GM19372 (cell line): ENCODE measurements at regions not wholly inside any gene's neighbourhood (a gene's known extent, or its start where the extent isn't known, plus 50 kb on each side); places are given as distances from the start of the nearest gene placed in this dataset.

Experiments
- ATAC-seq: cut with Tn5 transposase; IDR thresholded peaks from one replicate; pipeline ENCODE4 v1.9.1; 2021; ENCODE audit warnings: mild to moderate bottlenecking, low read depth, moderate library complexity; ENCODE audit not compliant: unreplicated experiment

DNA sequence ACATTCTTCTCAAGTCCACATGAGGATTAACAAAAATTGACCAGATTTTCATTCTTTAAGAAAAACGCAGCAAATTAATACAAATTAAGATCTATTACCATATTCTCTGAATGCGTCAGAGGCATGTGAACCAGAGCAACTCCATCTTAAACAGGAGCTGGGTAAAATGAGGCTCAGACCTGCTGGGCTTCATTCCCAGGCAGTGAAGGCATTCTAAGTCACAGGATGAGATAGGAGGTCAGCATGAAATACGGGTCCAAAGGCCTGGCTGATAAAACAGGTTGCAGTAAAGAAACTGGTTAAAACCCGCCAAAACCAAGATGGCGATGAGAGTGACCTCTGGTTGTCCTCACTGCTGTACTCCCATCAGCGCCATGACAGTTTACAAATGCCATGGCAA, 217.6 kb downstream of the RDH14 start:
- ATAC-seq, result no peak

- ATAC-seq, result no peak
Observed at GRCh38 chr2:18339326-18339725, 221.1 kb downstream of the RDH14 start.

DNA sequence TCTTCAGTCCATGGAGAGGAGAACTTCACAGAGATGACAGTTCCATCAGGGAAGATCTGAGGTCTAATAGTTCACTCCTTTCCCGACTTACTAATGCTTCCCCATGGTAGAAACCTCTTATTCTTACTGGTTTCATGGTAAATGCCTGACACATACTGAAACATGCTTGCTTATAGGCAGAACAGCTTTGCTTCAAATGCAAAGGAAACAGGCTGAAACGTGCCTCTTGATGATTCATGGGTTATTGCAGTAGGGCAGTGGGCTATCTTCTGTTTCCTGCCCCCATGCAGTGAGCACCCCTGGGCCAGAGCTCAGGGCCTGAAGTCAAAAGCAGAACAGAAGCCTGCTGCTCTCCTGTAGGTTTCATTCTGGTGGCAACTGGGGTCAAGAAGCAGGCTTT, 223.5 kb downstream of the RDH14 start:
- ATAC-seq, result no peak

DNA sequence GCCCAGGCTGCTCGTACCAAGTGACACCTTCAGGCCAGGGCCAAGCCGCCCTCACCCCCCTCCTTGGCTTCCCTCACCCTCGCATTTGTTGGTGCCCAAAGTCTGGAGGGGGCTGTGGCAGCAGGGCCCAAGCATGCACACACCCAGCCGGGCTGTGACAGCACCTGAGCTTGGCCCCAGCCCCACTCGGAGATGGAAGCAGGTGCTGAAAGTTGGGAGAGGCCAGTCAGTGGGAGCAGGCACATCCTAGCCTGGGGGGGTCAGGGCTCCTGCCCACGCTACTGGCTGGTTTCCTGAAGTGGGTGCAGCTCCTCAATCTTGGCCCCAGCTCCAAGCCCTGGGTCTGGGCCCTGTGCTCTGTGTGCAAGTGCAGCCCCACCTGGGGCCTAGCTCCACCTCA, 228.0 kb downstream of the RDH14 start:
- no peak for ATAC-seq

- ATAC-seq, result no peak
Observed at GRCh38 chr2:18325118-18325517, 235.3 kb downstream of the RDH14 start.

GRCh38 chr2:18319987-18320386, 240.5 kb downstream of the RDH14 start:
- no peak for ATAC-seq

GRCh38 chr2:18317017-18317416, 243.4 kb downstream of the RDH14 start:
- ATAC-seq, result no peak

DNA sequence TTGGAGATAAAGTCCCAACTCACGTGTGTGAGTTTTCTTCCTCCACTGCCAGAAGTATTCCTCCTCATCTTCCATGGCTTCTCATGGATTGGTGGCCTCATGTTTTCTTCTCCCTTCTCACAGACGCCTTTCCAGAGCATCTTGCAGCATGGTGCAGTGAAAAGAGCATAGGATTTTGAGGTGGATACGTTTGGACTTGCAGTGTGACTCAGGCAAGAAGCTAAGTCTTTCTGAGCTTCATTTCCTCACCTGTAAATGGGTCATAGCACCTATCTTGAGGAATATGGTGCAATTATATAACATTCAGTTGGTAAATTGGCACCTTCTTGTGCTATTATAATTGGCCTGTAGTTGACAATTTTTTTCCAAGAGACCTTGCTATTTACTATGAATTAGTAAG, 247.6 kb downstream of the RDH14 start:
- no peak for ATAC-seq

DNA sequence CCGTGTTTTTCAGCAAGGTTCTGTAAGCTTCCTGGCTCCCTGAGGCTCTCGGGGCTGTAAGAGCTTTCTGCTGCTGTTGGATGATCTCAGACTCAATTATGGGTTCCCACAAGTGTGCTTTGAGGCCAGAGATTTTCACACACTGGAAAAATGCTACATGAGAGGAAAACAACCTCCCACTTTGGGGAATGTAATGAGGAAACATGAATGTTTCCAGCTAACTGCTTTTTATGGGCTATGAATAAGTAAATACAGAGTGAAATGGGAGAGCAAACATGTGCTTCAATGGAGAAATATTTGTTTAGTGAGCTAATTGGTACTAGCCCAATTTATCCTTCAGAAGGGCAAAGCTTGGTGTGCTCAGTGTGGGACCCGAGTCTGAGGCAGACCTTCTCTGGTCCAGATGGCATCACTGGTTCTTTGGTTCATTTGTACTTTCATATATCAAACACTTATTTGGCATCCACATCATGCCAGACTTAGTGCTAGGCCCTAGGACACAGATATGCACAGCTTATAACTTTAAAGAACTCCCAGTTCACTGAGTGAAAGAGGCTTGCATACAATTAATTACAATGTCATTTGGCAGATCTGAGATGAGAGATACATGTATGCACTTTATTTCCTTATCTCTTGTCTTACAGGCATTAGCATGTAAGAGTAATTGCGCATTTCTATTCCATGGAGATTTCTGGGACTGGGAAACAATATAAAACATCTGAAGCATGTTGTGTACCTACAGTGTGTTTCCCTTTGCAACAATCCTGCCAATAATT, 248.8 kb downstream of the RDH14 start:
- ATAC-seq, result no peak

DNA sequence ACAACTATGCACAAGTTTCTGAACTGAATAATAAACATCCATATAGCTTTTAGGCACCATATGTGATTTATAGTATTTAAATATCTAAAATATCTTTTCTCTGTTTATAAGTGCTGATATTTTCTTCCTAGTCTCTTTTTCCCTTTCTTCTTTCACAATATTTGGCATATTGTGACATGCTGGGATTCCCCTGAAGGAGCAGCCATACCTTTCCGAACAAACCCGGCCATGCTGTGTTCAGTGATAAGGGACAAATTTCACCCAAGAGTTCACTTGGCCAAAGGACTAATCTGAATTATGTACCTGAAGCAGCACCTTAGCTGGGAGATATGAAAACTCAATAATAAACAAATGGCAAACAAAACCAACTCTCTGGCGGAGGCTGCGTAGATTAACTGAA, 250.8 kb downstream of the RDH14 start:
- no peak for ATAC-seq

GRCh38 chr2:18309188-18309587, 251.3 kb downstream of the RDH14 start:
- ATAC-seq, result no peak

GRCh38 chr2:18304849-18305248, 255.6 kb downstream of the RDH14 start:
- ATAC-seq, result no peak

DNA sequence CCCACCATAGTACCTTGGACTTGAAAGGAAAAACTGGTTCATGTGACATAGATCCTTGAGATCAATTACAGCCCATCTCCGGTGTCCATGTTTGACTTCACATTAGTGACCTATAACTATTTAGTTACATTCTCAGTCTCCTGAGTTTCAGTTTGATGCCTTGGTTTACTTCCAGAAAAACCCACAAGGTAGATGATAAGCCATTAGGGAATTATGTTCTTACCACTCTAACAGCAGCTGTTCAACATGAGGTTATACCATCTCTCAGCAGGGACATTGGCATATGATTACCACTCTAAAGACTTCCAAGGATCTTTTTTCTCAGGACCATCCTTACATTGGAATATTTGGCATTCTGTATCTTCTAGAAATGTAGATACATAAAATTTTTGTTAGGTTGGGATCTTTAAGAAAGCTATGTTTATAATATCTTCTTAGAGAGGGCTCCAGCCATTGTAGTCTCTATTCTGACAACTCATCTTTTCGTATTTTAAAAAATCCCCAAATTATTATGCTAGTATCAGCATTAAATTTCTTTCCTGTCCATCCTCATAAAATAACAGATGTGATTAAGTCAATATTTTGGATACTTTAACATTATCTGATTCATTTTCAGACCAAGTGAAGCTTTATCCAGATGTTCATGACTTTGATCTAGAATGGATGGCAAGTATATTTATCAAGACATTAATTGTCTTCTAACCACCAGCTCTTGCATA, 258.9 kb downstream of the RDH14 start:
- no peak for ATAC-seq

- no peak for ATAC-seq
Observed at GRCh38 chr2:18299423-18300212, 260.8 kb downstream of the RDH14 start.

DNA sequence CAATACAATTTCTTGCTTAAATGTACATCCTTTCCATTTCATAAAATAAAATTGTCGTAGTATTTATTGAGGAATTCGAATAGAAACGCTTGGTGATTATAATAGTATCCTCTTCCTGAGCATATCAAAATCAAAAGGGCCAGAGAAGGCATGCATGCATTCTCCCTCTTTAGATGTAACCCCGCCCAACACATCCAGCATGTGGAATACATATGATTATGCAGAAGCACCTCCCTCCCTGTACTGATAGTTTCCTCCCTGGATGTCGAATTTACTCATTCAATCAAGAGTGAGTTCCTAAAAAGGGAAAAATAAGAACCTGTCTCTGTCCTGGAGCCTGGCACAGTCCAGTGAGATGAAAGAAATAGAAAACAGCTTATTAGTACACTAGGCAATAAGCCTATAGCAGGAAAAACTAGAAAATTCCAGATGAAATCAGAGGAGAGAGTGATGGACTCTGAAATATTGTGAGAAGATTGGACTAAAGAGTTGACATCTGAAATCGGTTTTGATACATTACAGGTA, 262.9 kb downstream of the RDH14 start:
- ATAC-seq, result no peak

- ATAC-seq, result no peak
Observed at GRCh38 chr2:18290386-18290785, 270.1 kb downstream of the RDH14 start.

DNA sequence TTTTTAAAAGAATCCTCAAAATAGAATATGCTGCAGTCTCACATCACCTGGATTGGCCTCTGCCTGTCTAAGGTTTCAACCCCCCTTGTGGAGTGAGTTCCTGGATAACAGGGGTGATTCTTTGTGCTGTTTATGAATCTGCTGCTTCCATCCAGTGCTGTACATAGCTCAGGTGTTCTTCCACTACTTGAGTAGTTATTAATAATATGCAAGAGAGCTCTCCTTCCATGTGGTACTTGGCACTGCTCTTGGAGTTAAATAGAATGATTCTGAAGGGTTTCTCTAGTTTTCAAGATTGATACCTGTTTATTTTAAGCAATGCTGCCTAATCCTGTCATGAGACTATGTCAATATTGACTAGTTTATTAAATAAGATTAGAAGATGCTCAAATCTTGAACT, 273.6 kb downstream of the RDH14 start:
- no peak for ATAC-seq

- no peak for ATAC-seq
Observed at GRCh38 chr2:18284331-18284730, 276.1 kb downstream of the RDH14 start.

GRCh38 chr2:18282026-18282425, 278.4 kb downstream of the RDH14 start:
- no peak for ATAC-seq

DNA sequence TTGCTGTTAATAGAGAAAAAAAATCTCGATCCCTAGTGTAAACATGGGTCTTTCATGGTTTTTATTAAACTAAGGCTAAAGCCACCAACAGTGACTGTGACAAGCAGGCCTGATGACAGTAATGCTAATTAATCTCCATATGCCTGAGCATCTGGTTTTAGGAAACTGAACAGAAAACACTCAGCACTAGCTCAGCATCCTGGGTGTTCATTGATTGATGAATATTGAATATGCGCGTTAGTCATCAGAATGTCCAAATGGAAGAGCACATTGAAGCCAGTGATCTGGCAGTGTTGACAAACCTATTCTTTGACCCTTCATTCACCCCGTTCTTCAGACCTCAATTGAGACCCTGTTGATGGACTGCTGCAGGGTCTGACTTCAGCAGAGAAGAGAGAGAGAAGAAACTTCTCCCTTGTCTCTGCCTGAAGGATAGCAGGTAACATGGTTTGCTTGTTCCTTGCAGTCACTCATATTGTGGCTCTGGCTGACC, 283.8 kb downstream of the RDH14 start:
- no peak for ATAC-seq

DNA sequence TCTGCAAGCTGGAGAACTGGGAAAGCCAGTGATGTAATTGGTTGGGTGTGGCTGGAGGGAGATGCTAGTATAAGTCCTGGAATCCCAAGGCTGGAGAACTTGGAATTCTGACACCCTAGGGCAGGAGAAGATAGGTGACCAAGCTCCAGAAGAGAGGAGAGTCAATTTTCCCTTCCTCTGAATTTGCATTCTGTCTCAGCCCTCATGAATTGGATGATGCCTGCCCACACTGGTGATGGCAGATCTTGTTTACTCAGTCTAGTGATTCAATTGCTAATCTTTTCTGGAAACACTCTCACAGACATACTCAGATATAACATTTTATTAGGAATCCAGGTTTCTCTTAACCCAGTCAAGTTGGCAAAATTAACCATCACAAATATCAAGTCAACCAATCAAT, 287.2 kb downstream of the RDH14 start:
- no peak for ATAC-seq
